ENCODE measurements at regions not wholly inside any gene's neighbourhood (a gene's known extent, or its start where the extent isn't known, plus 50 kb on each side); places are given as distances from the start of the nearest gene placed in this dataset.

- Histone ChIP-seq H4K20me1 (ENCODE audit: control insufficient read depth, extremely low read depth, insufficient read depth, low read length) (no peaks in the 10 kb centered on the region), H3K36me3 (ENCODE audit: control insufficient read depth in 2 of 2, extremely low read depth in 1 of 2, insufficient read depth in 2 of 2, low read length in 2 of 2) (no peaks in the 10 kb centered on the region), H3K79me2 (ENCODE audit: control insufficient read depth, insufficient read depth, low read length) (no peaks in the 10 kb centered on the region), H3K9ac (ENCODE audit: control insufficient read depth, extremely low read depth, insufficient read depth, low read length) (no peak overlapping the region), H3K4me1 (ENCODE audit: control insufficient read depth, extremely low read depth, insufficient read depth, low read length) (no peaks in the 10 kb centered on the region), H3K27me3 (ENCODE audit: control insufficient read depth, extremely low read depth, insufficient read depth, low read length) (no peaks in the 10 kb centered on the region), H3K27ac (ENCODE audit: control insufficient read depth, insufficient read depth, low read length) (no peak overlapping the region), H2AFZ (ENCODE audit: control insufficient read depth, low read length) (no peak overlapping the region), H3K4me2 (ENCODE audit: control insufficient read depth, extremely low read depth, insufficient read depth, low read depth, low read length) (no peak overlapping the region), H3K9me3 (ENCODE audit: control insufficient read depth, low read depth, low read length) (no peaks in the 10 kb centered on the region), H3K4me3 (ENCODE audit: control insufficient read depth in 2 of 3, extremely low read depth in 1 of 3, insufficient read depth in 2 of 3, low read depth in 1 of 3, low read length in 3 of 3) (no peak overlapping the region), H3K9me1 (ENCODE audit: control insufficient read depth, extremely low read depth, insufficient read depth, low read length) (no peaks in the 10 kb centered on the region)
- DNase-seq (ENCODE audit: low read depth, low spot score) (no peak), FAIRE-seq (no peak)
- TF ChIP-seq EZH2 (IDR thresholded peaks at IDR 0.05; ENCODE audit: low read length) (no peak), CTCF (optimal IDR thresholded peaks at IDR 0.05 in 1 of 3, IDR thresholded peaks at IDR 0.05 in 1 of 3, conservative IDR thresholded peaks at IDR 0.05 in 1 of 3; ENCODE audit: extremely low read depth in 1 of 3, insufficient read depth in 2 of 3, low read length in 3 of 3) (no peak)
- dilution Hi-C loops (cut with MboI; ENCODE audit: extremely low pct_ligation_motif_present, low sequenced_read_pairs) = no loop called here
Measured at GRCh38 chrX:98028691-98029090, 1145.0 kb downstream of the RPA4 start.

GRCh38 chrX:98029861-98030260, 1146.2 kb downstream of the RPA4 start:
- Histone ChIP-seq H3K9me3 (ENCODE audit: control insufficient read depth, low read depth, low read length) (no peaks in the 10 kb centered on the region), H3K4me2 (ENCODE audit: control insufficient read depth, extremely low read depth, insufficient read depth, low read depth, low read length) (no peak overlapping the region), H2AFZ (ENCODE audit: control insufficient read depth, low read length) (no peak overlapping the region), H3K79me2 (ENCODE audit: control insufficient read depth, insufficient read depth, low read length) (no peaks in the 10 kb centered on the region), H3K27ac (ENCODE audit: control insufficient read depth, insufficient read depth, low read length) (no peak overlapping the region), H3K4me1 (ENCODE audit: control insufficient read depth, extremely low read depth, insufficient read depth, low read length) (no peaks in the 10 kb centered on the region), H3K36me3 (ENCODE audit: control insufficient read depth in 2 of 2, extremely low read depth in 1 of 2, insufficient read depth in 2 of 2, low read length in 2 of 2) (no peaks in the 10 kb centered on the region), H3K9me1 (ENCODE audit: control insufficient read depth, extremely low read depth, insufficient read depth, low read length) (no peaks in the 10 kb centered on the region), H3K9ac (ENCODE audit: control insufficient read depth, extremely low read depth, insufficient read depth, low read length) (no peak overlapping the region), H4K20me1 (ENCODE audit: control insufficient read depth, extremely low read depth, insufficient read depth, low read length) (no peaks in the 10 kb centered on the region), H3K4me3 (ENCODE audit: control insufficient read depth in 2 of 3, extremely low read depth in 1 of 3, insufficient read depth in 2 of 3, low read depth in 1 of 3, low read length in 3 of 3) (no peak overlapping the region), H3K27me3 (ENCODE audit: control insufficient read depth, extremely low read depth, insufficient read depth, low read length) (no peaks in the 10 kb centered on the region)
- DNase-seq (ENCODE audit: low read depth, low spot score) = no peak
- no peak for FAIRE-seq
- dilution Hi-C loops (cut with MboI; ENCODE audit: extremely low pct_ligation_motif_present, low sequenced_read_pairs) = no loop called here
- no peak for TF ChIP-seq CTCF (optimal IDR thresholded peaks at IDR 0.05 in 1 of 3, IDR thresholded peaks at IDR 0.05 in 1 of 3, conservative IDR thresholded peaks at IDR 0.05 in 1 of 3; ENCODE audit: extremely low read depth in 1 of 3, insufficient read depth in 2 of 3, low read length in 3 of 3)
- TF ChIP-seq EZH2 (IDR thresholded peaks at IDR 0.05; ENCODE audit: low read length) = no peak

Measured in keratinocyte (primary cell).